Keratinocyte (primary cell): ENCODE measurements at regions not wholly inside any gene's neighbourhood (a gene's known extent, or its start where the extent isn't known, plus 50 kb on each side); places are given as distances from the start of the nearest gene placed in this dataset.

ENCODE experiments used
- DNase-seq: peaks from one replicate; pipeline ENCODE4 v3.0.0-alpha.2; 2011; ENCODE audit warnings: low read depth, missing footprints, low spot score
- FAIRE-seq: peaks from 2 replicates; lab custom pipeline; 2011; peaks lifted over from hg19 to GRCh38; lab: Jason Lieb, UNC
- H2AFZ ChIP-seq: 2 replicates; pipeline ENCODE4 v1.6.0; 2012; ENCODE audit warnings: low read length, control low read depth, inconsistent platforms; ENCODE audit not compliant: control insufficient read depth
- H3K27ac ChIP-seq: 2 replicates; pipeline ENCODE4 v1.5.1; 2011; ENCODE audit warnings: low read length; ENCODE audit not compliant: control insufficient read depth, insufficient read depth
- H3K27me3 ChIP-seq: 3 replicates; pipeline ENCODE4 v1.6.0; 2011; ENCODE audit warnings: low read length; ENCODE audit not compliant: control insufficient read depth, insufficient read depth; ENCODE audit errors: extremely low read depth
- H3K36me3 ChIP-seq, 2 experiments: 2 replicates in 1 of 2; 3 replicates in 1 of 2; pipeline ENCODE4 v1.5.1; 2011; ENCODE audit warnings: low read length in 2 of 2, mild to moderate bottlenecking in 1 of 2; ENCODE audit not compliant: control insufficient read depth in 2 of 2, insufficient read depth in 2 of 2; ENCODE audit errors: extremely low read depth in 1 of 2
- H3K4me1 ChIP-seq: 3 replicates; pipeline ENCODE4 v1.5.1; 2011; ENCODE audit warnings: low read length; ENCODE audit not compliant: control insufficient read depth, insufficient read depth; ENCODE audit errors: extremely low read depth
- H3K4me2 ChIP-seq: 3 replicates; pipeline ENCODE4 v1.6.0; 2011; ENCODE audit warnings: low read depth, low read length; ENCODE audit not compliant: control insufficient read depth, insufficient read depth; ENCODE audit errors: extremely low read depth
- H3K4me3 ChIP-seq, 3 experiments: fragments of 200-600 bp in 1 of 3; sonication (generic) in 1 of 3; 2 replicates in 2 of 3; 3 replicates in 1 of 3; pipeline ENCODE4 v1.5.1; 2011 to 2016; ENCODE audit warnings: low read length in 3 of 3, mild to moderate bottlenecking in 3 of 3, control low read depth in 2 of 3, inconsistent platforms in 1 of 3, low read depth in 1 of 3, mixed read lengths in 1 of 3, mixed run types in 1 of 3, moderate library complexity in 1 of 3; ENCODE audit not compliant: control insufficient read depth in 2 of 3, insufficient read depth in 2 of 3; ENCODE audit errors: extremely low read depth in 1 of 3
- H3K79me2 ChIP-seq: 2 replicates; pipeline ENCODE4 v1.6.0; 2012; ENCODE audit warnings: low read length; ENCODE audit not compliant: control insufficient read depth, insufficient read depth
- H3K9ac ChIP-seq: 3 replicates; pipeline ENCODE4 v1.6.0; 2011; ENCODE audit warnings: low read length; ENCODE audit not compliant: control insufficient read depth, insufficient read depth; ENCODE audit errors: extremely low read depth
- H3K9me1 ChIP-seq: 3 replicates; pipeline ENCODE4 v1.6.0; 2011; ENCODE audit warnings: low read length; ENCODE audit not compliant: control insufficient read depth, insufficient read depth; ENCODE audit errors: extremely low read depth
- H3K9me3 ChIP-seq: 2 replicates; pipeline ENCODE4 v1.5.1; 2012; ENCODE audit warnings: low read depth, low read length; ENCODE audit not compliant: control insufficient read depth
- H4K20me1 ChIP-seq: 3 replicates; pipeline ENCODE4 v1.6.0; 2011; ENCODE audit warnings: low read length; ENCODE audit not compliant: control insufficient read depth, insufficient read depth; ENCODE audit errors: extremely low read depth
- EZH2 ChIP-seq: IDR thresholded peaks from one replicate; pipeline ENCODE4 v1.6.1; 2012; ENCODE audit warnings: inconsistent platforms, mild to moderate bottlenecking, low read length, moderate library complexity
- dilution Hi-C: fragments of 300-500 bp; cut with MboI; formaldehyde crosslinking; loops from one replicate; pipeline ENCODE4 v1.7.0; 2020; ENCODE audit warnings: low sequenced_read_pairs; ENCODE audit not compliant: extremely low pct_ligation_motif_present
- TF ChIP-seq, protein P1 (sequence below), 3 experiments: IDR thresholded peaks in 1 of 3; conservative IDR thresholded peaks in 1 of 3; optimal IDR thresholded peaks in 1 of 3; 2 replicates in 2 of 3; 3 replicates in 1 of 3; pipeline versions ENCODE3 to v1.5.1; 2011; ENCODE audit warnings: low read length in 3 of 3, mild to moderate bottlenecking in 3 of 3, moderate library complexity in 2 of 3, control low read depth in 1 of 3, inconsistent platforms in 1 of 3; ENCODE audit not compliant: insufficient read depth in 2 of 3; ENCODE audit errors: extremely low read depth in 1 of 3

DNA sequence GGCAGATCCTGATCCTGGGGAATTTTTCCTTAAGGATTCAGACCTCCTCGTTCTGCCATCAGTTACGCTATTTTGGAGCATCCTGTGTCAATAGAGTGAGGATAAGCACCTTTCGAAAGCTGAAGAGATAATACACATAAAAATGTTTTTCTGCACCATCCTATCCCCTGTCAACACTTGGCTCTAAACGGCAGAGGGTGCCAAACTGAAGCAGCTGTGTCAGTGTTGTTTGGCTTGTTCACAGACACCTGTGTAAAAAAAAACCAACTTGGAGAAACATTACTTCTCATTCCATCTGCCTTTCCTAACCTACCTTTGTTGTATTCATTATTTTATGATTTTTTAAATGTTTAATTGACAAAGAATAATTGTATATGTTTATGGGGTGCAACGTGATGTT, 417.0 kb upstream of the DDI1 start:
- H3K9ac ChIP-seq, result no peak overlapping the region
- FAIRE-seq (no peak), DNase-seq (no peak)
- no peak overlapping the region for H3K4me3 ChIP-seq
- H3K4me1 ChIP-seq, result no peaks in the 10 kb centered on the region
- H3K27me3 ChIP-seq, result no peaks in the 10 kb centered on the region
- no peaks in the 10 kb centered on the region for H3K79me2 ChIP-seq
- no peak overlapping the region for H2AFZ ChIP-seq
- no peaks in the 10 kb centered on the region for H3K9me1 ChIP-seq
- no peak overlapping the region for H3K27ac ChIP-seq
- no peaks in the 10 kb centered on the region for H4K20me1 ChIP-seq
- H3K4me2 ChIP-seq, result no peak overlapping the region
- H3K36me3 ChIP-seq, result no peaks in the 10 kb centered on the region
- TF ChIP-seq, protein P1, sequence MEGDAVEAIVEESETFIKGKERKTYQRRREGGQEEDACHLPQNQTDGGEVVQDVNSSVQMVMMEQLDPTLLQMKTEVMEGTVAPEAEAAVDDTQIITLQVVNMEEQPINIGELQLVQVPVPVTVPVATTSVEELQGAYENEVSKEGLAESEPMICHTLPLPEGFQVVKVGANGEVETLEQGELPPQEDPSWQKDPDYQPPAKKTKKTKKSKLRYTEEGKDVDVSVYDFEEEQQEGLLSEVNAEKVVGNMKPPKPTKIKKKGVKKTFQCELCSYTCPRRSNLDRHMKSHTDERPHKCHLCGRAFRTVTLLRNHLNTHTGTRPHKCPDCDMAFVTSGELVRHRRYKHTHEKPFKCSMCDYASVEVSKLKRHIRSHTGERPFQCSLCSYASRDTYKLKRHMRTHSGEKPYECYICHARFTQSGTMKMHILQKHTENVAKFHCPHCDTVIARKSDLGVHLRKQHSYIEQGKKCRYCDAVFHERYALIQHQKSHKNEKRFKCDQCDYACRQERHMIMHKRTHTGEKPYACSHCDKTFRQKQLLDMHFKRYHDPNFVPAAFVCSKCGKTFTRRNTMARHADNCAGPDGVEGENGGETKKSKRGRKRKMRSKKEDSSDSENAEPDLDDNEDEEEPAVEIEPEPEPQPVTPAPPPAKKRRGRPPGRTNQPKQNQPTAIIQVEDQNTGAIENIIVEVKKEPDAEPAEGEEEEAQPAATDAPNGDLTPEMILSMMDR (optimal IDR thresholded peaks at IDR 0.05 in 1 of 3, IDR thresholded peaks at IDR 0.05 in 1 of 3, conservative IDR thresholded peaks at IDR 0.05 in 1 of 3; ENCODE audit: extremely low read depth in 1 of 3, insufficient read depth in 2 of 3, low read length in 3 of 3), result peak; percentile 32 to 64 (median 40)
- no peak for TF ChIP-seq EZH2
- dilution Hi-C loops, result no loop called here
- H3K9me3 ChIP-seq, result no peaks in the 10 kb centered on the region

DNA sequence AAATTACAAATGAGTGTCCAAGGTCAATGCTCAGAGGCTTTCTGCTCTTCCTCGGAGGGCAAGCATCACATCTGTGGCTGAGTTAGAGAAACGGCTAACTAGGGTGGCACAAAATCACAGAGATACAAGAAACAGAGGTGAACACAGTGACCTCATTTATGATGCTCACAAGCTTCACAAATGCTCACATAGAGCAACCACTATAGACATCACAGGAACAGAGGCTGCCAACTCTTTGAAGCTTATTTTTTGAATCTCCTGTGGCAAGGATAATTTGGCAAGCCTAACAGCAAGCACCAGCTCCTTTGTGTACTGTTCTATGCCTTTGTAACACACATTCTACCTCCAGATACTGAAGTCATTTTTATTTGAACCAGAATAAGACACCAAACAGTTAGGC, 416.5 kb upstream of the DDI1 start:
- no peaks in the 10 kb centered on the region for H3K27me3 ChIP-seq
- dilution Hi-C loops, result no loop called here
- FAIRE-seq, result no peak
- peaks cover 2% of the 10 kb centered on the region for H3K4me1 ChIP-seq
- no peaks in the 10 kb centered on the region for H3K79me2 ChIP-seq
- TF ChIP-seq EZH2, result no peak
- TF ChIP-seq, protein P1 (optimal IDR thresholded peaks at IDR 0.05 in 1 of 3, IDR thresholded peaks at IDR 0.05 in 1 of 3, conservative IDR thresholded peaks at IDR 0.05 in 1 of 3; ENCODE audit: extremely low read depth in 1 of 3, insufficient read depth in 2 of 3, low read length in 3 of 3), result no peak
- DNase-seq, result no peak
- no peak overlapping the region for H3K4me2 ChIP-seq
- H3K9me3 ChIP-seq, result no peaks in the 10 kb centered on the region
- H3K9ac ChIP-seq, result no peak overlapping the region
- no peaks in the 10 kb centered on the region for H4K20me1 ChIP-seq
- H2AFZ ChIP-seq, result peak overlapping the region; percentile 30
- H3K27ac ChIP-seq, result no peak overlapping the region
- H3K4me3 ChIP-seq, result no peak overlapping the region
- H3K9me1 ChIP-seq, result no peaks in the 10 kb centered on the region
- no peaks in the 10 kb centered on the region for H3K36me3 ChIP-seq
